ENCODE measurements at regions not wholly inside any gene's neighbourhood (a gene's known extent, or its start where the extent isn't known, plus 50 kb on each side); places are given as distances from the start of the nearest gene placed in this dataset.

- no peaks in the 10 kb centered on the region for H3K9me2 ChIP-seq (replicated peaks; ENCODE audit: insufficient read depth, low read length)
- H3K9me3 ChIP-seq (ENCODE audit: insufficient read depth, low read length): no peaks in the 10 kb centered on the region
- H3K27me3 ChIP-seq (ENCODE audit: low read length): no peaks in the 10 kb centered on the region
- H3K4me2 ChIP-seq (ENCODE audit: low read depth, low read length, poor library complexity, severe bottlenecking): no peak overlapping the region
- H3K9ac ChIP-seq (ENCODE audit: low read length): no peak overlapping the region
- no peak overlapping the region for H3K27ac ChIP-seq (ENCODE audit: low read depth, low read length)
- H3K4me3 ChIP-seq (ENCODE audit: insufficient read depth, low read length, poor library complexity, severe bottlenecking): no peak overlapping the region
- H4K20me1 ChIP-seq (ENCODE audit: low read depth, low read length): no peaks in the 10 kb centered on the region
- TF ChIP-seq EZH2phosphoT487 (conservative IDR thresholded peaks at IDR 0.05; ENCODE audit: low read length) (no peak), CTCF (IDR thresholded peaks at IDR 0.05; ENCODE audit: insufficient read depth, low read length, poor library complexity, severe bottlenecking) (no peak)
- H3K79me2 ChIP-seq (ENCODE audit: insufficient read depth, low read length): no peaks in the 10 kb centered on the region
- no peak overlapping the region for H2AFZ ChIP-seq (ENCODE audit: low read depth, low read length, severe bottlenecking)
- no peaks in the 10 kb centered on the region for H3K36me3 ChIP-seq (ENCODE audit: low read length)
- no peaks in the 10 kb centered on the region for H3F3A ChIP-seq (ENCODE audit: insufficient read depth)
Measured at GRCh38 chr6:163646133-163646532, 231.6 kb downstream of the QKI start.

GRCh38 chr6:163645560-163645959 is 231.0 kb downstream of the QKI start:
- Histone ChIP-seq H2AFZ (ENCODE audit: low read depth, low read length, severe bottlenecking) (no peak overlapping the region), H3K4me3 (ENCODE audit: insufficient read depth, low read length, poor library complexity, severe bottlenecking) (no peak overlapping the region), H3K9me2 (replicated peaks; ENCODE audit: insufficient read depth, low read length) (no peaks in the 10 kb centered on the region), H3K36me3 (ENCODE audit: low read length) (no peaks in the 10 kb centered on the region), H4K20me1 (ENCODE audit: low read depth, low read length) (no peaks in the 10 kb centered on the region), H3K9me3 (ENCODE audit: insufficient read depth, low read length) (no peaks in the 10 kb centered on the region), H3K79me2 (ENCODE audit: insufficient read depth, low read length) (no peaks in the 10 kb centered on the region), H3K9ac (ENCODE audit: low read length) (no peak overlapping the region), H3K27me3 (ENCODE audit: low read length) (no peaks in the 10 kb centered on the region), H3K27ac (ENCODE audit: low read depth, low read length) (no peak overlapping the region), H3F3A (ENCODE audit: insufficient read depth) (no peaks in the 10 kb centered on the region), H3K4me2 (ENCODE audit: low read depth, low read length, poor library complexity, severe bottlenecking) (no peak overlapping the region)
- TF ChIP-seq CTCF (IDR thresholded peaks at IDR 0.05; ENCODE audit: insufficient read depth, low read length, poor library complexity, severe bottlenecking) (no peak), EZH2phosphoT487 (conservative IDR thresholded peaks at IDR 0.05; ENCODE audit: low read length) (no peak)

GRCh38 chr6:163643866-163644265 is 229.3 kb downstream of the QKI start:
- Histone ChIP-seq H3K9ac (ENCODE audit: low read length) (no peak overlapping the region), H3K27me3 (ENCODE audit: low read length) (no peaks in the 10 kb centered on the region), H3K36me3 (ENCODE audit: low read length) (no peaks in the 10 kb centered on the region), H4K20me1 (ENCODE audit: low read depth, low read length) (no peaks in the 10 kb centered on the region), H3K4me3 (ENCODE audit: insufficient read depth, low read length, poor library complexity, severe bottlenecking) (no peak overlapping the region), H3F3A (ENCODE audit: insufficient read depth) (no peaks in the 10 kb centered on the region), H3K4me2 (ENCODE audit: low read depth, low read length, poor library complexity, severe bottlenecking) (no peak overlapping the region), H3K9me2 (replicated peaks; ENCODE audit: insufficient read depth, low read length) (no peaks in the 10 kb centered on the region), H2AFZ (ENCODE audit: low read depth, low read length, severe bottlenecking) (no peak overlapping the region), H3K27ac (ENCODE audit: low read depth, low read length) (no peak overlapping the region), H3K9me3 (ENCODE audit: insufficient read depth, low read length) (no peaks in the 10 kb centered on the region), H3K79me2 (ENCODE audit: insufficient read depth, low read length) (no peaks in the 10 kb centered on the region)
- no peak for TF ChIP-seq CTCF (IDR thresholded peaks at IDR 0.05; ENCODE audit: insufficient read depth, low read length, poor library complexity, severe bottlenecking)
- TF ChIP-seq EZH2phosphoT487 (conservative IDR thresholded peaks at IDR 0.05; ENCODE audit: low read length): no peak
